GM12878 (cell line): ENCODE measurements at regions not wholly inside any gene's neighbourhood (a gene's known extent, or its start where the extent isn't known, plus 50 kb on each side); places are given as distances from the start of the nearest gene placed in this dataset.

Experiments
- ATAC-seq: fragments of 200-7000 bp; cut with Tn5 transposase; 3 replicates; pipeline ENCODE4 v1.9.1; 2020; ENCODE audit warnings: mild to moderate bottlenecking, moderate library complexity
- BruUV-seq: library from RNA; stranded (reverse); fragments of 400-500 nt; replicated peaks from 2 replicates; lab custom pipeline; 2021; lab: Mats Ljungman, UMichigan
- CTCF ChIA-PET: fragments of 300-600 bp; sonication (Branson Sonifier 250); formaldehyde crosslinking; extraction: SDS; loops from one replicate; lab custom pipeline; 2021; ENCODE audit warnings: inconsistent platforms; lab: Yijun Ruan, JAX
- POLR2A ChIA-PET: fragments of 350-600 bp; formaldehyde crosslinking; extraction: SDS; loops from one replicate; lab custom pipeline; 2021; ENCODE audit warnings: inconsistent platforms; lab: Charles Lee
- RAD21 ChIA-PET: fragments of 300-600 bp; sonication (Branson Sonifier 250); formaldehyde crosslinking; loops from one replicate; lab custom pipeline; 2023; ENCODE audit warnings: antibody characterized with exemption; ENCODE audit not compliant: unreplicated experiment; lab: Charles Lee
- SMC1A ChIA-PET: fragments of 300-600 bp; sonication (Branson Sonifier 250); formaldehyde crosslinking; loops from one replicate; lab custom pipeline; 2023; ENCODE audit not compliant: unreplicated experiment, uncharacterized antibody; lab: Charles Lee
- DNase-seq: peaks from one replicate; pipeline ENCODE4 v3.0.0-alpha.2; 2011; ENCODE audit warnings: low read depth, low spot score
- FAIRE-seq: peaks from 3 replicates; lab custom pipeline; 2011; peaks lifted over from hg19 to GRCh38; lab: Jason Lieb, UNC
- H2AFZ ChIP-seq: 2 replicates; pipeline ENCODE4 v1.6.0; 2011; ENCODE audit warnings: low read depth, low read length, control low read depth; ENCODE audit not compliant: control insufficient read depth
- H3K27ac ChIP-seq: 2 replicates; pipeline ENCODE4 v1.5.1; 2011; ENCODE audit warnings: control low read depth; ENCODE audit not compliant: control insufficient read depth, insufficient read depth
- H3K27me3 ChIP-seq, 2 experiments: replicated peaks in 1 of 2; 2 replicates each; pipeline versions ENCODE4 v1.6.0 to v1.6.1; 2011; ENCODE audit warnings: low read length in 1 of 2; ENCODE audit not compliant: control insufficient read depth in 2 of 2, insufficient read depth in 2 of 2
- H3K36me3 ChIP-seq, 2 experiments: 2 replicates each; pipeline ENCODE4 v1.5.1; 2011; ENCODE audit warnings: low read length in 1 of 2; ENCODE audit not compliant: control insufficient read depth in 2 of 2, insufficient read depth in 2 of 2
- H3K4me1 ChIP-seq: 2 replicates; pipeline ENCODE4 v1.6.1; 2011; ENCODE audit warnings: mild to moderate bottlenecking, low read length, moderate library complexity, mixed read lengths; ENCODE audit not compliant: control insufficient read depth, insufficient read depth
- H3K4me2 ChIP-seq: 2 replicates; pipeline ENCODE4 v1.6.0; 2011; ENCODE audit warnings: control low read depth; ENCODE audit not compliant: control insufficient read depth, insufficient read depth
- H3K4me3 ChIP-seq: fragments of 200-600 bp; sonication (generic); 2 replicates; pipeline ENCODE4 v1.5.1; 2016
- H3K79me2 ChIP-seq: 2 replicates; pipeline ENCODE4 v1.6.0; 2011; ENCODE audit warnings: low read length; ENCODE audit not compliant: control insufficient read depth, insufficient read depth
- H3K9ac ChIP-seq: 2 replicates; pipeline ENCODE4 v1.8.0; 2011; ENCODE audit warnings: low read length, control low read depth, mixed read lengths; ENCODE audit not compliant: control insufficient read depth, insufficient read depth
- H3K9me3 ChIP-seq: replicated peaks from 3 replicates; pipeline ENCODE4 v1.5.1; 2011; ENCODE audit warnings: mild to moderate bottlenecking, low read length; ENCODE audit not compliant: control insufficient read depth, insufficient read depth
- H4K20me1 ChIP-seq: 2 replicates; pipeline ENCODE4 v1.6.0; 2011; ENCODE audit not compliant: control insufficient read depth, insufficient read depth
- GABPA ChIP-seq: IDR thresholded peaks from 2 replicates; pipeline ENCODE4 v1.6.1; 2014; ENCODE audit warnings: antibody characterized with exemption, low read depth, mild to moderate bottlenecking, inconsistent platforms
- JUND ChIP-seq: IDR thresholded peaks from 2 replicates; pipeline ENCODE4 v1.6.1; 2012; ENCODE audit warnings: low read depth, mild to moderate bottlenecking, low read length, improper control_type of control experiment, moderate library complexity
- NFXL1 ChIP-seq: fragments of 450-650 bp; IDR thresholded peaks from 2 replicates; pipeline ENCODE4 v1.6.1; 2017; ENCODE audit warnings: antibody characterized with exemption, mild to moderate bottlenecking, borderline replicate concordance
- NFYA ChIP-seq: IDR thresholded peaks from 2 replicates; pipeline ENCODE4 v1.6.1; 2011; ENCODE audit warnings: low read depth, mild to moderate bottlenecking, low read length, improper control_type of control experiment, borderline replicate concordance
- NR2C2 ChIP-seq: IDR thresholded peaks from 2 replicates; pipeline ENCODE4 v1.6.1; 2011; ENCODE audit warnings: borderline replicate concordance, low read depth; ENCODE audit not compliant: control insufficient read depth, insufficient read length
- SREBF2 ChIP-seq: IDR thresholded peaks from 2 replicates; pipeline ENCODE4 v1.6.1; 2012; ENCODE audit warnings: mild to moderate bottlenecking, low read length
- ZNF217 ChIP-seq: fragments of 450-650 bp; IDR thresholded peaks from 2 replicates; pipeline ENCODE4 v1.6.1; 2017; ENCODE audit warnings: antibody characterized with exemption, mild to moderate bottlenecking
- WGBS: methylation state at CpG from one replicate; pipeline ENCODE4 v1.1.6; 2016; ENCODE audit warnings: low lambda C conversion rate; ENCODE audit not compliant: insufficient replicate concordance, insufficient coverage; ENCODE audit errors: missing lambda C conversion rate; 5-methylcytosine and 5-hydroxymethylcytosine counted together
- in situ Hi-C: fragments of 300-500 bp; cut with MboI; formaldehyde crosslinking; loops from 9 replicates; pipeline ENCODE4 v1.14.3; 2018; ENCODE audit warnings: mixed read lengths
- intact Hi-C: fragments of 100-400 bp; cut with micrococcal nuclease; formaldehyde crosslinking; loops from one replicate; pipeline ENCODE4 v1.14.2; 2022; ENCODE audit not compliant: unreplicated experiment
- TF ChIP-seq, protein P1 (sequence below): fragments of 450-650 bp; IDR thresholded peaks from 2 replicates; pipeline ENCODE4 v1.6.1; 2017; ENCODE audit warnings: mild to moderate bottlenecking, moderate library complexity

DNA sequence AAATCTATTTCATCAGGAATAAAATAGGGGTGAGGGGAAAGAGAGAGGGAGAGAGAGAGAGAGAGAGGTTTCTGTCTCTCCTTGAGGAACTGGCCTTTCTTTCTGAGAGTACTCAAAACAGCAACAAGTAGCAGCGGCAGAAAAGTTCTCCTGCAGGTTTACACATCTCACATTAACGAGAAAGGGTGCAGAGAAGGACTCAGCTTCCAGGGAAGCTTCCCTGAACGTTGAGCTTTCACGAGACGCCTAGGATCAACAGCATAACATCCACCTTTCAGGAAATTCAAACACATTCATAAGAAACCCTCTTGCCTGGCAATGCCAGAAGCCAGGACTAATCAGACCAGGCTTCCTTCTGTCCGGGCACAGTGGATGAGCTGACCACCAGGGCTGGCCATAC lies 162.9 kb downstream of the ZDHHC21 start (continued):
- TF ChIP-seq, protein P1, sequence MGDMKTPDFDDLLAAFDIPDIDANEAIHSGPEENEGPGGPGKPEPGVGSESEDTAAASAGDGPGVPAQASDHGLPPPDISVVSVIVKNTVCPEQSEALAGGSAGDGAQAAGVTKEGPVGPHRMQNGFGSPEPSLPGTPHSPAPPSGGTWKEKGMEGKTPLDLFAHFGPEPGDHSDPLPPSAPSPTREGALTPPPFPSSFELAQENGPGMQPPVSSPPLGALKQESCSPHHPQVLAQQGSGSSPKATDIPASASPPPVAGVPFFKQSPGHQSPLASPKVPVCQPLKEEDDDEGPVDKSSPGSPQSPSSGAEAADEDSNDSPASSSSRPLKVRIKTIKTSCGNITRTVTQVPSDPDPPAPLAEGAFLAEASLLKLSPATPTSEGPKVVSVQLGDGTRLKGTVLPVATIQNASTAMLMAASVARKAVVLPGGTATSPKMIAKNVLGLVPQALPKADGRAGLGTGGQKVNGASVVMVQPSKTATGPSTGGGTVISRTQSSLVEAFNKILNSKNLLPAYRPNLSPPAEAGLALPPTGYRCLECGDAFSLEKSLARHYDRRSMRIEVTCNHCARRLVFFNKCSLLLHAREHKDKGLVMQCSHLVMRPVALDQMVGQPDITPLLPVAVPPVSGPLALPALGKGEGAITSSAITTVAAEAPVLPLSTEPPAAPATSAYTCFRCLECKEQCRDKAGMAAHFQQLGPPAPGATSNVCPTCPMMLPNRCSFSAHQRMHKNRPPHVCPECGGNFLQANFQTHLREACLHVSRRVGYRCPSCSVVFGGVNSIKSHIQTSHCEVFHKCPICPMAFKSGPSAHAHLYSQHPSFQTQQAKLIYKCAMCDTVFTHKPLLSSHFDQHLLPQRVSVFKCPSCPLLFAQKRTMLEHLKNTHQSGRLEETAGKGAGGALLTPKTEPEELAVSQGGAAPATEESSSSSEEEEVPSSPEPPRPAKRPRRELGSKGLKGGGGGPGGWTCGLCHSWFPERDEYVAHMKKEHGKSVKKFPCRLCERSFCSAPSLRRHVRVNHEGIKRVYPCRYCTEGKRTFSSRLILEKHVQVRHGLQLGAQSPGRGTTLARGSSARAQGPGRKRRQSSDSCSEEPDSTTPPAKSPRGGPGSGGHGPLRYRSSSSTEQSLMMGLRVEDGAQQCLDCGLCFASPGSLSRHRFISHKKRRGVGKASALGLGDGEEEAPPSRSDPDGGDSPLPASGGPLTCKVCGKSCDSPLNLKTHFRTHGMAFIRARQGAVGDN = no peak
- TF ChIP-seq GABPA = no peak

DNA sequence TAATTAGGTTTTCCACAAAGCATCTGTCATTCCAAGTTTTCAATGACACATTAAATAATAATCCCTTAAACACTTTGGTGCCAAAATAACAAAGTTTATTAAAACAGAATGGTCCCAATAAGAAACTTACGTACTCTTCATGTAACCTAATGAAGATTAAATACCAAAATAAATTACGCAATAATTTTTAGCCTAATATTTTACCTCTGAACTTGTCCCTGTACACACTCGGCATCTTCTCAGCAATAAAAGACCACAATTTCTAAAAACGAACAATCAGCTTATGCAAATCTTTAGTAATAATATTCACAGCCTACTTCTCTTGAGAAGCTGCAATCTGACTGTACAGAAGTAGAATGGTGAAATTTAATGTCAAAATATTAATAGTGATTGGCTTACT lies 163.6 kb downstream of the ZDHHC21 start:
- H3K36me3 ChIP-seq = no peaks in the 10 kb centered on the region

More for the DNA sequence above, 163.6 kb downstream of the ZDHHC21 start:
- H3K79me2 ChIP-seq = no peaks in the 10 kb centered on the region
- H3K4me1 ChIP-seq = no peaks in the 10 kb centered on the region
- no peaks in the 10 kb centered on the region for H3K9me3 ChIP-seq
- no peak overlapping the region for H2AFZ ChIP-seq
- no peak overlapping the region for H3K27ac ChIP-seq
- POLR2A ChIA-PET = no interaction called here
- intact Hi-C loops = loop anchor here (5.0 kb wide), 1 partner anchor 37 kb away; no protein-coding TSS in a partner anchor
- H3K27me3 ChIP-seq = no peaks in the 10 kb centered on the region
- SMC1A ChIA-PET = no interaction called here
- FAIRE-seq (no peak), ATAC-seq (no peak)
- no peaks in the 10 kb centered on the region for H4K20me1 ChIP-seq
- CTCF ChIA-PET = no interaction called here
- no TSS peak for BruUV-seq
- no peak overlapping the region for H3K4me2 ChIP-seq
- RAD21 ChIA-PET = no interaction called here
- 24% methylated on average over 4 of the region's 4 CpGs for WGBS
- TF ChIP-seq JUND (no peak), SREBF2 (no peak), NFXL1 (no peak), NFYA (no peak), NR2C2 (no peak), ZNF217 (no peak)
- TF ChIP-seq, all 136 proteins: peak for 0
- Histone ChIP-seq H3K9ac (no peak overlapping the region), H3K4me3 (no peak overlapping the region)
- DNase-seq = no peak
- in situ Hi-C loops = no loop called here
